ENCODE measurements at regions not wholly inside any gene's neighbourhood (a gene's known extent, or its start where the extent isn't known, plus 50 kb on each side); places are given as distances from the start of the nearest gene placed in this dataset.

- FAIRE-seq (no peak), DNase-seq (ENCODE audit: low read depth, low spot score) (no peak)
- BruUV-seq (replicated peaks), result no TSS peak
- dilution Hi-C loops (cut with MboI; ENCODE audit: extremely low pct_ligation_motif_present, low sequenced_read_pairs) (no loop called here), intact Hi-C loops (cut with micrococcal nuclease) (no loop called here)
- Histone ChIP-seq H3K79me2 (ENCODE audit: control insufficient read depth, insufficient read depth, low read length) (no peaks in the 10 kb centered on the region), H4K20me1 (replicated peaks; ENCODE audit: control insufficient read depth, extremely low read depth, insufficient read depth, low read length) (no peaks in the 10 kb centered on the region), H3K4me2 (ENCODE audit: insufficient read depth, low read length) (no peak overlapping the region), H3K9ac (replicated peaks; ENCODE audit: extremely low read depth, insufficient read depth, low read length) (no peak overlapping the region), H3K36me3 (ENCODE audit: control insufficient read depth in 2 of 2, extremely low read depth in 1 of 2, insufficient read depth in 2 of 2, low read length in 2 of 2) (no peaks in the 10 kb centered on the region), H3K27ac (ENCODE audit: insufficient read depth, low read depth, low read length) (no peak overlapping the region), H2AFZ (ENCODE audit: low read depth, low read length) (no peak overlapping the region), H3K27me3 (ENCODE audit: control insufficient read depth in 2 of 2, insufficient read depth in 2 of 2, low read length in 2 of 2) (no peaks in the 10 kb centered on the region), H3K4me1 (ENCODE audit: control insufficient read depth, extremely low read depth, insufficient read depth, low read length) (no peaks in the 10 kb centered on the region), H3K9me1 (replicated peaks; ENCODE audit: control insufficient read depth, extremely low read depth, insufficient read depth, low read length) (no peaks in the 10 kb centered on the region), H3K9me3 (replicated peaks; ENCODE audit: control insufficient read depth, insufficient read depth, low read length) (no peaks in the 10 kb centered on the region), H3K4me3 (replicated peaks in 1 of 3; ENCODE audit: insufficient read depth in 1 of 3, low read depth in 1 of 3, low read length in 3 of 3) (no peak overlapping the region)
- ChIA-PET CTCF (interaction anchor here (0.8 kb wide), 1 partner anchor 24 kb away, joined by 4 read pairs; no protein-coding TSS in a partner anchor), POLR2A (no interaction called here)
- TF ChIP-seq CTCF (IDR thresholded peaks at IDR 0.05; ENCODE audit: extremely low read depth in 1 of 2, insufficient read depth in 1 of 2, low read depth in 1 of 2, low read length in 2 of 2), result no peak
- no peak for TF ChIP-seq EZH2 (IDR thresholded peaks at IDR 0.05; ENCODE audit: borderline replicate concordance, low read depth, low read length, severe bottlenecking)
- no peak for TF ChIP-seq JUN (IDR thresholded peaks at IDR 0.05; ENCODE audit: borderline replicate concordance, insufficient read depth, insufficient read length, low read depth)
- TF ChIP-seq FOS (IDR thresholded peaks at IDR 0.05; ENCODE audit: borderline replicate concordance, insufficient read depth, low read length), result no peak
- TF ChIP-seq POLR2AphosphoS5 (IDR thresholded peaks at IDR 0.05; ENCODE audit: insufficient read depth, low read depth, low read length), result no peak
- TF ChIP-seq MYC (IDR thresholded peaks at IDR 0.05; ENCODE audit: low read depth, low read length), result no peak
- no peak for TF ChIP-seq MAX (IDR thresholded peaks at IDR 0.05; ENCODE audit: insufficient read depth, insufficient read length)
- TF ChIP-seq GATA2 (IDR thresholded peaks at IDR 0.05; ENCODE audit: insufficient read depth, insufficient read length, low read depth, low read length), result no peak
- no peak for TF ChIP-seq POLR2A (IDR thresholded peaks at IDR 0.05; ENCODE audit: low read depth, low read length)
These were observed 447.6 kb upstream of the CHST9 start for GRCh38 chr18:27632706-27633105.
